ENCODE measurements at regions not wholly inside any gene's neighbourhood (a gene's known extent, or its start where the extent isn't known, plus 50 kb on each side); places are given as distances from the start of the nearest gene placed in this dataset.

DNA sequence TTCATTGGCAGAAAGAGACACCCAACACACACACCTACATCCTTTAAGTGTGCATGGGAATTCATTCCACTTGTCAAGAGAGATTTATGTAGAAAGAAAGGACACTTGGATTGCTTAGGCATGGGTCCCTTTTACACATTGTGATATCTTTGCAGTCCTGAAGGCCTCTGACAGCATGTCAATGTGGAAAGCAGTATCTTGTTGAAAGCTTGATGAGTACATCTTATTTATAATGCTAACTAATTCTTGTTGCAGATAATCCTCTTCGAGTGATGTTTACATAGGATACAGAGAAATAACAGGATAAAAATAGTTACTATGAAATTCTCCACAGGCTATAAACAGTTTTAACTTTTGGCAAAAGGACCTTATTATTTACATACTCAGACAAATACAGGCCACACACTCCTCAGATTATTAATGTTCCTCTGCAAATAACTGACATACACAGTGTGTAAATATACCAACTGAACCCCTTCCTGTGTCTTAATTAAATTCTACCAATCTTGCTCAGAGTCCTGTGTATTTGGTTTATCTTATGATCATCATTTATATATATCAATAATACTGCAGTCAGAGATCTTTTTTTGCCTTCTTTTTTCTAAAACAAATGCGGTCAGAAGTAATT is 111.8 kb upstream of the DIO2 start:
- Histone ChIP-seq H3K4me3 (ENCODE audit: low read depth, low read length, poor library complexity, severe bottlenecking) (no peak overlapping the region), H4K20me1 (ENCODE audit: insufficient read depth, low read length) (no peaks in the 10 kb centered on the region), H3K9me2 (ENCODE audit: insufficient read depth, low read length) (no peaks in the 10 kb centered on the region), H3K36me3 (ENCODE audit: insufficient read depth, low read length) (no peaks in the 10 kb centered on the region), H3K27ac (ENCODE audit: low read depth, low read length, poor library complexity, severe bottlenecking) (no peak overlapping the region), H3K4me2 (ENCODE audit: low read length) (no peak overlapping the region), H3K9me3 (ENCODE audit: low read length) (no peaks in the 10 kb centered on the region), H3K79me2 (ENCODE audit: insufficient read depth, low read depth, low read length) (no peaks in the 10 kb centered on the region), H2AFZ (ENCODE audit: low read length) (no peak overlapping the region), H3K4me1 (ENCODE audit: insufficient read depth, low read length, poor library complexity, severe bottlenecking) (no peaks in the 10 kb centered on the region)
- POLR2A ChIA-PET = no interaction called here
- intact Hi-C loops (cut with micrococcal nuclease; ENCODE audit: unreplicated experiment) = no loop called here
- TF ChIP-seq EZH2phosphoT487 (IDR thresholded peaks at IDR 0.05; ENCODE audit: borderline replicate concordance, low read depth, low read length) = no peak
- no peak for TF ChIP-seq CTCF (conservative IDR thresholded peaks at IDR 0.05; ENCODE audit: low read length)
- no TSS peak for BruUV-seq (replicated peaks)
- CTCF ChIA-PET (ENCODE audit: unreplicated experiment) = no interaction called here
- no peak for DNase-seq (ENCODE audit: low spot score)

GRCh38 chr14:80316441-80316840 is 105.1 kb upstream of the DIO2 start:
- Histone ChIP-seq H3K79me2 (ENCODE audit: insufficient read depth, low read depth, low read length) (no peaks in the 10 kb centered on the region), H3K4me1 (ENCODE audit: insufficient read depth, low read length, poor library complexity, severe bottlenecking) (no peaks in the 10 kb centered on the region), H3K9me3 (ENCODE audit: low read length) (no peaks in the 10 kb centered on the region), H3K4me3 (ENCODE audit: low read depth, low read length, poor library complexity, severe bottlenecking) (no peak overlapping the region), H4K20me1 (ENCODE audit: insufficient read depth, low read length) (no peaks in the 10 kb centered on the region), H3K4me2 (ENCODE audit: low read length) (no peak overlapping the region), H3K36me3 (ENCODE audit: insufficient read depth, low read length) (no peaks in the 10 kb centered on the region), H3K9me2 (ENCODE audit: insufficient read depth, low read length) (no peaks in the 10 kb centered on the region), H2AFZ (ENCODE audit: low read length) (no peak overlapping the region), H3K27ac (ENCODE audit: low read depth, low read length, poor library complexity, severe bottlenecking) (no peak overlapping the region)
- CTCF ChIA-PET (ENCODE audit: unreplicated experiment) = no interaction called here
- POLR2A ChIA-PET = interaction anchor here (0.6 to 0.7 kb wide), 2 partner anchors 12 to 172 kb away, joined by 3 to 4 read pairs; no protein-coding TSS in a partner anchor
- DNase-seq (ENCODE audit: low spot score) = no peak
- intact Hi-C loops (cut with micrococcal nuclease; ENCODE audit: unreplicated experiment) = no loop called here
- TF ChIP-seq CTCF (conservative IDR thresholded peaks at IDR 0.05; ENCODE audit: low read length) (no peak), EZH2phosphoT487 (IDR thresholded peaks at IDR 0.05; ENCODE audit: borderline replicate concordance, low read depth, low read length) (no peak)
- no TSS peak for BruUV-seq (replicated peaks)

- H3K27ac ChIP-seq (ENCODE audit: low read depth, low read length, poor library complexity, severe bottlenecking) = no peak overlapping the region
- H3K4me2 ChIP-seq (ENCODE audit: low read length) = no peak overlapping the region
- no peak for DNase-seq (ENCODE audit: low spot score)
- no peaks in the 10 kb centered on the region for H4K20me1 ChIP-seq (ENCODE audit: insufficient read depth, low read length)
- no peaks in the 10 kb centered on the region for H3K4me1 ChIP-seq (ENCODE audit: insufficient read depth, low read length, poor library complexity, severe bottlenecking)
- intact Hi-C loops (cut with micrococcal nuclease; ENCODE audit: unreplicated experiment) = no loop called here
- H2AFZ ChIP-seq (ENCODE audit: low read length) = no peak overlapping the region
- no peak for TF ChIP-seq CTCF (conservative IDR thresholded peaks at IDR 0.05; ENCODE audit: low read length)
- no peak for TF ChIP-seq EZH2phosphoT487 (IDR thresholded peaks at IDR 0.05; ENCODE audit: borderline replicate concordance, low read depth, low read length)
- H3K9me3 ChIP-seq (ENCODE audit: low read length) = no peaks in the 10 kb centered on the region
- BruUV-seq (replicated peaks) = no TSS peak
- H3K4me3 ChIP-seq (ENCODE audit: low read depth, low read length, poor library complexity, severe bottlenecking) = no peak overlapping the region
- POLR2A ChIA-PET = interaction anchor here (0.5 to 0.7 kb wide), 3 partner anchors 85 to 239 kb away, joined by 3 read pairs; no protein-coding TSS in a partner anchor
- no peaks in the 10 kb centered on the region for H3K36me3 ChIP-seq (ENCODE audit: insufficient read depth, low read length)
- CTCF ChIA-PET (ENCODE audit: unreplicated experiment) = no interaction called here
- no peaks in the 10 kb centered on the region for H3K79me2 ChIP-seq (ENCODE audit: insufficient read depth, low read depth, low read length)
- no peaks in the 10 kb centered on the region for H3K9me2 ChIP-seq (ENCODE audit: insufficient read depth, low read length)
Measured at GRCh38 chr14:80315681-80316080, 104.4 kb upstream of the DIO2 start.
